D721Med (cell line): ENCODE measurements at regions not wholly inside any gene's neighbourhood (a gene's known extent, or its start where the extent isn't known, plus 50 kb on each side); places are given as distances from the start of the nearest gene placed in this dataset.

ENCODE experiments used
- DNase-seq: peaks from one replicate; pipeline ENCODE4 v3.0.0; 2011; ENCODE audit warnings: low spot score; ENCODE audit not compliant: insufficient read length
- FAIRE-seq: peaks from 2 replicates; lab custom pipeline; 2011; peaks lifted over from hg19 to GRCh38; lab: Jason Lieb, UNC
- TF ChIP-seq, protein P1 (sequence below): IDR thresholded peaks from 2 replicates; pipeline ENCODE4 v1.5.1; 2012; ENCODE audit warnings: mild to moderate bottlenecking, control low read depth; ENCODE audit not compliant: insufficient read depth; ENCODE audit errors: missing control alignments

DNA sequence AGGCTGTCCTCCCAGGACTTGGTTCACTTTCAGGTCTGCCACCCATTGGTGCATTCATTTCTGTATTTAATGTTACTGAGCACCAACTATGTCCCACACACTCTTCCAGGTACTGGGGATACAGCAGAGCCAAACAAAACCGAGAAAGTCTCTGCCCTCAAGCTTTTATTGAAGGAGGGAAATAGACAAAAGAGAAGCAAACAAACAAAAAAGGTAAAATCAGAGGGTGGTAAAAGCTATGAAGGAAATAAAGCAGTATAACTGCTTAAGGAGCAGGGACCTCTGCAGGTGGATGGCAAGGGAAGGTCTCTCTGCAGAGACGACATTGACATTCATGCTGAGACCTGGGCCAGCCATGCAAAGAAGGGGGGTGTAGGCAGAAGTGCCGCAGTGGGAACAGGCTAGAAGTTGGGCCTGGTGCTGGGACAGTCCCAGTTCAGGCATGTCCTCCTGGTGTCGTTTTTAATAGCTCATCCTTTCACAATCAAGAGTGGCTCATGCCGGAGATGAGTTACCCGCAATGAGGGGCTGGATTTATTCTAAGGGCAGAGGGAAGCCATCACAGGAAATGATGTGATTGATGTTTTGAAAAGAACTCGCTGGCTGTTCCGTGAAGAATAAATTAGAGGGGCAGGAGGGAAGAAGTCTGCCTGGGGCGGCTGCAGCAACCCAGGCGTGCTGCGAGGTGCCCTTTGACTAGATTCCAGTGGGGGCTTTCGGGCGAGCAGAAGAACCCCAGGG, 72.8 kb downstream of the IRF2BPL start:
- no peak for FAIRE-seq
- TF ChIP-seq, protein P1, sequence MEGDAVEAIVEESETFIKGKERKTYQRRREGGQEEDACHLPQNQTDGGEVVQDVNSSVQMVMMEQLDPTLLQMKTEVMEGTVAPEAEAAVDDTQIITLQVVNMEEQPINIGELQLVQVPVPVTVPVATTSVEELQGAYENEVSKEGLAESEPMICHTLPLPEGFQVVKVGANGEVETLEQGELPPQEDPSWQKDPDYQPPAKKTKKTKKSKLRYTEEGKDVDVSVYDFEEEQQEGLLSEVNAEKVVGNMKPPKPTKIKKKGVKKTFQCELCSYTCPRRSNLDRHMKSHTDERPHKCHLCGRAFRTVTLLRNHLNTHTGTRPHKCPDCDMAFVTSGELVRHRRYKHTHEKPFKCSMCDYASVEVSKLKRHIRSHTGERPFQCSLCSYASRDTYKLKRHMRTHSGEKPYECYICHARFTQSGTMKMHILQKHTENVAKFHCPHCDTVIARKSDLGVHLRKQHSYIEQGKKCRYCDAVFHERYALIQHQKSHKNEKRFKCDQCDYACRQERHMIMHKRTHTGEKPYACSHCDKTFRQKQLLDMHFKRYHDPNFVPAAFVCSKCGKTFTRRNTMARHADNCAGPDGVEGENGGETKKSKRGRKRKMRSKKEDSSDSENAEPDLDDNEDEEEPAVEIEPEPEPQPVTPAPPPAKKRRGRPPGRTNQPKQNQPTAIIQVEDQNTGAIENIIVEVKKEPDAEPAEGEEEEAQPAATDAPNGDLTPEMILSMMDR = no peak
- no peak for DNase-seq

DNA sequence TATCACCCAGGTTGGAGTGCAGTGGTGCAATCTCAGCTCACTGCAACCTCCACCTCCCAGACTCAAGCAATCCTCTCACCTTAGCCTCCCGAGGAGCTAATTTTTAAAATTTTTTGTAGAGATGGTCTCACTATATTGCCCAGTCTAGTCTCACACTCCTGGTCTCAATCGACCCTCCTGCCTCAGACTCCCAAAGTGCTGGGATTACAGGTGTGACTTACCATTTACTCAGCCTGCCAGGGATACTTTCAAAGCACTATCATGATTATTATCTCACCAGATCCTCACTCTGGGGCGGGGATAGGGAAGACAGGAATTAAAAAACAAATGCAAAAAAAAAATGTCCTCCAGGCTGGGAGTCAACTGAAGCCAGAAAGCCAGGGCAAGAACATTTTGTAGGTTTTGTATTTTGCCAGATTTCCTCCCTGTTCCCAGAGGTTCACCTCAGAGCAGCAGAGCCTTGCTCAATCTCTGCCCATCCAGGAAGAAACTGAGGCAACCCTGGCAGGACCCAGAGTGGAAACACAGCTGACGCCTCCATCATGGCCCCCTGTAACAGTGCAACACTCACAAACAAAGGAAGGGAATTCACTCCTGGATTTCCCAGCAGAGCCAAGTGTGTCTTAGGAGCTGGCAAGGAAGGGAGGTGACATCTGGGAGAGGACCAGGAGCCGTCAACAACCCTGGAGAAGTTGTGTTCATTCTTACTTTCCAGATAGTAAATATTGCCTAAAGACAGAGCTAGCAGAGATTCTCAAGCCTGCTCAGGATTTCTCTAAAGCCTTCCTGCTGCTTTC, 73.9 kb downstream of the IRF2BPL start:
- FAIRE-seq (no peak), DNase-seq (no peak)
- TF ChIP-seq, protein P1 = no peak

DNA sequence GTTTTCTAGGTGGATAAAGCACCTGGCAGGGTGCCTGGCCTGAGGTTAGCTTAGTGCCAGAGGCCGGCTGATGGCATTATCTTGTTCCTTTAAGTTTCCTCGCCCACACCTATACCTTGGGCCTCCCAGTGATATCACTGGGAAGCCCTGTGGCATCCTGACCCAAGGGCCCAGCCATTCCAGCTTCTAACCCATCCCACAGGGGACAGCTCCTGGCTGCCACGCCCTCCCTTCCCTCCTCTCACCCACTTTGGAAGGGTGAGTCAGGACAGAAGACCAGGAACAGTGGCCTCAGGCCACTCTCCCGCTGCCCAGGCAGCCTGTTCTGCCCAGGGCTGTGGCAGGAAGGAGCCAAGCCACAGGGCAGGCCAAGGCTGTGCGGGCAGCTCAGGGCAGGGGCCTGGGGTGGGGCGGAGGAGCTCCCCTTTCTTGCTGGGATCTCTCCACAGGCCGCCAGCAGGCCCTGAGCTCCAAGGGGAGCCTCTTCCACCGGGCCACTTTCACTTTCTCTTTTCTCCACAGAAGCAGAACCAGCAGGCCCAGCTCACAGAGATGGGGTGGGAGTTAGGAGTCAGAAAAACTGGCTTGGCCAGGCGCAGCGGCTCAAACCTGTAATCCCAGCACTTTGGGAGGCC, 75.1 kb downstream of the IRF2BPL start:
- TF ChIP-seq, protein P1 = no peak
- FAIRE-seq (no peak), DNase-seq (no peak)

DNA sequence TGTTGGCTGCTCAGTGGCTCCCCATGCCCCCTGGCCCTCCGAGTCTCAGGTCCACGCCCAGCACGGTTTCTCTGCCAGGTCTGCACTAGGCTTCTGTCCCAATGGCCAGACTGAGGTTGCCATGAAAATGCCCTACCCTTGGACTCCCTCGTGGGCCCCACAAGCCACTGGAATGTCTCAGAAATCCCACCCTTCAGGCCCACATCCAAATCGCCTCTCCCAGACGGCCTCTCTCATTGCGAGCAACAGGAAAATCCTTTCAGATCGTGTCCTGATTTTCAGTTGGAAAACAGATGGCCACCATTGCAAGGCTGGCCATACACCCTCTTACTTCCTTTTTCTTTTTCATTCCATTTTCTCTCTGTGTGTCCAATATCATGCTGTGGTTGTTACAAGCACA, 77.3 kb downstream of the IRF2BPL start:
- FAIRE-seq (no peak), DNase-seq (no peak)
- TF ChIP-seq, protein P1 = no peak

DNA sequence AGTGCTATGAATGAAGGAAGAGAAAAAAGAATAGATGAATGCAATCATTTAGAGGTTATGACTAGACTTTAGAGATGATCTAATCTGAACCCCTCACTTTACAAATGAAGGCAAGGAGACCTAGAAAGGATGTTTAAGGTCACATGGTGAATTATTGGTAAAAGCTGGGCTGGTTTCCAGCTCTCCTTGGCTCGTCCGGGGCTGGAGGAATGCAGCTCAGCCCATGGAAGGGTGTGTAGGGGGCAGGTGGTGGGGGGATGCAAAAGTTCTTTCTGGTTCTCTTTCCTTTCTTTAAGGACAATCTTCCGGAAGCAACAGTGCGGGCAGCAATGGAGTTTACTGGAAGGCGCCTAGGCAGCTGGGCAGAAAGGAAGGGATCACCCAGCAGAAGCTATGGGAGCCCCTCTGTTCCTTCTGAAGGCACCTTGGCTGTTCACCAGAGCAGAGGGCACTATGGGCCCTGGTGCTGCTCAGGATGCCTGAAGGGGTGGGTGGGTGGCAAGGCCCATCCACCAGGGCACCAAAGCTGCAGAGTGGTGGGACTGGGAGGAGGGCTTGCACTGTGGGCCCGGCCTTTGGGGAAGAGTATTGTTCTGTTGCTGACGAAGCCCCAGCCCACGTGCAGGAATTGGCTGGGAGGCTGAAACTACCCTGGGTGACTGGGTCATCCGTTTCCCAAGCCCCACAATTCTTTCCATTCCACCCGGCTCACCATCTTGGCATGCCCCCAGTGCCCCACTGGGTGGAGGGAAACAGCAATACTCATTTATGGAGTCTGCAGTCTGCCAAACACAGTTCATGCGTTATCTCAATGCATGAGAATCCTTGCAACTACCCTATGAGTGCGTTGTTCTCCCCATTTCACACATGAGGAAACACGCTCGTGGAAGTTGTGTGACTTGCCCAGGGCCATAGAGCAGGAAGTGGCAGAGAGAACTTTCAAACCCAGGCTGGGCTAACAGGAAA, 78.2 kb downstream of the IRF2BPL start:
- FAIRE-seq (no peak), DNase-seq (no peak)
- TF ChIP-seq, protein P1 = no peak

DNA sequence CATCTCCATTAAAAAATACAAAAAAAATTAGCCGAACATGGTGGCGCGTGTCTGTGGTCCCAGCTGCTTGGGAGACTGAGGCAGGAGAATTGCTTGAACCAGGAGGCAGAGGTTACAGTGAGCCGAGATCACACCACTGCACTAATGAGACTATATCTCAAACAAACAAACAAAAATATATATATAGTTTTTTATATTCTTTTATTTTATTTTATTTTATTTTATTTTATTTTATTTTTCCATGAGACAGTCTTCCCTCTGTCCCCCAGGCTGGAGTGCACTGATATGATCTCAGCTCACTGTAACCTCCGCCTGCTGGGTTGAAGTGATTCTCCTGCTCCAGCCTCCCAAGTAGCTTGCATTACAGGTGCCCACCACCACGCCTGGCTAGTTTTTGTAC, 79.5 kb downstream of the IRF2BPL start:
- no peak for FAIRE-seq
- DNase-seq = no peak
- TF ChIP-seq, protein P1 = no peak
